SH-SY5Y (cell line): ENCODE measurements at regions not wholly inside any gene's neighbourhood (a gene's known extent, or its start where the extent isn't known, plus 50 kb on each side); places are given as distances from the start of the nearest gene placed in this dataset.

Source experiments
- GATA2 ChIP-seq: IDR thresholded peaks from 2 replicates; pipeline ENCODE4 v1.6.1; 2011; ENCODE audit warnings: mild to moderate bottlenecking, low read depth, low read length
- GATA3 ChIP-seq: IDR thresholded peaks from 2 replicates; pipeline ENCODE4 v1.6.1; 2011; ENCODE audit warnings: low read depth, mild to moderate bottlenecking, low read length, moderate library complexity

DNA sequence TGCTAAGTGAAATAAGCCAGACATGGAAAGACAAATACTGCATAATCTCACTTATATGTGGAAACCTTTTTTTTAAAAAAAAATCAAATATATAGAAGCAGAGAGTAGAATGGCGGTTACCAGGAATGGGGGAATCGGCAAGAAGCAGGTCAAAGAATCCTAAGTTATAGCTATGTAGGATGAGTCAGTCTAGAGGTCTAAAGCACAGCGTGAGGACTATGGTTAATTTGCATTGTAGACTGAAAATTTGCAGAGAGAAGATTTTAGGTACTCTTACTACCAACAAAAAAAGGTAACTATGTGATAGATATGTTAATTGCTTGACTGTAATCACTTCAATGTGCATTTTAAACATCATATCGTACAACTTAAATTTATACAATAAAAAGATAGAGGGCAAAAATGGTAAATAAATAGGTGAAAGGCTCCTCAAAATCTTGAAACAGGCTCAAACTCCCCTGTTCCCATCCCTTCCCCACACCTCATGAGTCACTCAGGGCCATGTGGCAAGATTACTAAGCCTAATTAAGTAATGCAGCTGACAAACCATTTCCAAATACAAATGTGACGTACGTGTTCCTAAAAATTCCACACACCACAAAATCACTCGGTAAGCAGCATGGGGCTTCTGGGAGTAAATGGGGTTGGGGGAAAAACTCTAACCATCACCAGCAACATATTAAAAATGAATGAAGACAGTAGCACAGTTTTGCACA lies 159.0 kb downstream of the USP12 start:
- TF ChIP-seq GATA2: no peak
- no peak for TF ChIP-seq GATA3
